Astrocyte (in vitro differentiated cells and primary cell): ENCODE measurements at regions not wholly inside any gene's neighbourhood (a gene's known extent, or its start where the extent isn't known, plus 50 kb on each side); places are given as distances from the start of the nearest gene placed in this dataset.
"Not testable (repeated sequence)": the region's sequence is repeated elsewhere in the genome, so short reads cannot be mapped to it uniquely, and the experiment has no call there.

Experiments used
- DNase-seq: peaks from one replicate; pipeline ENCODE4 v3.0.0-alpha.2; 2010; ENCODE audit warnings: low read depth
- FAIRE-seq: peaks from 2 replicates; lab custom pipeline; 2011; peaks lifted over from hg19 to GRCh38; lab: Jason Lieb, UNC
- H2AFZ ChIP-seq: 2 replicates; pipeline ENCODE4 v1.6.0; 2012; ENCODE audit warnings: low read depth, low read length, inconsistent platforms
- H3K27ac ChIP-seq: 2 replicates; pipeline ENCODE4 v1.5.1; 2011; ENCODE audit warnings: low read depth, low read length, inconsistent platforms
- H3K27me3 ChIP-seq: 2 replicates; pipeline ENCODE4 v1.6.0; 2011; ENCODE audit warnings: low read length, inconsistent platforms; ENCODE audit not compliant: insufficient read depth
- H3K36me3 ChIP-seq: 2 replicates; pipeline ENCODE4 v1.5.1; 2011; ENCODE audit warnings: low read length, inconsistent platforms; ENCODE audit not compliant: insufficient read depth
- H3K4me1 ChIP-seq: 2 replicates; pipeline ENCODE4 v1.5.1; 2011; ENCODE audit warnings: low read length, inconsistent platforms; ENCODE audit not compliant: insufficient read depth
- H3K4me2 ChIP-seq: 2 replicates; pipeline ENCODE4 v1.6.0; 2012; ENCODE audit warnings: low read length, inconsistent platforms
- H3K4me3 ChIP-seq: 2 replicates; pipeline ENCODE4 v1.5.1; 2011; ENCODE audit warnings: low read depth, mild to moderate bottlenecking, low read length, inconsistent platforms; ENCODE audit not compliant: insufficient read depth
- H3K79me2 ChIP-seq: 2 replicates; pipeline ENCODE4 v1.6.0; 2012; ENCODE audit warnings: mild to moderate bottlenecking, low read length, inconsistent platforms; ENCODE audit not compliant: insufficient read depth
- H3K9ac ChIP-seq: 2 replicates; pipeline ENCODE4 v1.6.0; 2012; ENCODE audit warnings: mild to moderate bottlenecking, low read length, inconsistent platforms
- H3K9me3 ChIP-seq: 2 replicates; pipeline ENCODE4 v1.5.1; 2012; ENCODE audit warnings: low read depth, mild to moderate bottlenecking, low read length, inconsistent platforms; ENCODE audit not compliant: insufficient read depth
- H4K20me1 ChIP-seq: 2 replicates; pipeline ENCODE4 v1.6.0; 2012; ENCODE audit warnings: low read length, inconsistent platforms; ENCODE audit not compliant: insufficient read depth
- H3K27ac Mint-ChIP-seq: one replicate; pipeline ENCODE4 v1.8.0; 2021; ENCODE audit warnings: mild to moderate bottlenecking, mixed read lengths; ENCODE audit not compliant: unreplicated experiment
- H3K27me3 Mint-ChIP-seq: one replicate; pipeline ENCODE4 v1.8.0; 2021; ENCODE audit warnings: low read depth, mixed read lengths; ENCODE audit not compliant: unreplicated experiment
- H3K36me3 Mint-ChIP-seq: one replicate; pipeline ENCODE4 v1.8.0; 2021; ENCODE audit warnings: low read depth, mixed read lengths; ENCODE audit not compliant: unreplicated experiment
- H3K4me1 Mint-ChIP-seq: one replicate; pipeline ENCODE4 v1.8.0; 2021; ENCODE audit warnings: low read depth, mixed read lengths; ENCODE audit not compliant: unreplicated experiment
- H3K4me3 Mint-ChIP-seq: one replicate; pipeline ENCODE4 v1.8.0; 2021; ENCODE audit warnings: mild to moderate bottlenecking, moderate library complexity, mixed read lengths; ENCODE audit not compliant: unreplicated experiment
- H3K9me3 Mint-ChIP-seq: one replicate; pipeline ENCODE4 v1.8.0; 2021; ENCODE audit warnings: mild to moderate bottlenecking, mixed read lengths; ENCODE audit not compliant: unreplicated experiment
- CTCF ChIP-seq: IDR thresholded peaks from 2 replicates; pipeline ENCODE4 v1.5.1; 2011; ENCODE audit warnings: low read depth, mild to moderate bottlenecking, inconsistent platforms, low read length, moderate library complexity; ENCODE audit not compliant: insufficient read depth
- EZH2 ChIP-seq: IDR thresholded peaks from 2 replicates; pipeline ENCODE4 v1.6.1; 2012; ENCODE audit warnings: mild to moderate bottlenecking, low read length, inconsistent platforms; ENCODE audit not compliant: insufficient read depth

- peaks cover 9% of the 10 kb centered on the region for H3K27me3 Mint-ChIP-seq
- no peak for FAIRE-seq
- Histone ChIP-seq H3K9me3 (no peaks in the 10 kb centered on the region), H3K79me2 (no peaks in the 10 kb centered on the region), H3K27me3 (no peaks in the 10 kb centered on the region), H3K36me3 (no peaks in the 10 kb centered on the region), H4K20me1 (no peaks in the 10 kb centered on the region), H2AFZ (no peak overlapping the region), H3K4me2 (no peak overlapping the region), H3K4me1 (peaks cover 2% of the 10 kb centered on the region), H3K4me3 (no peak overlapping the region), H3K9ac (no peak overlapping the region), H3K27ac (no peak overlapping the region)
- TF ChIP-seq EZH2 = no peak
- no peak for TF ChIP-seq CTCF
- no peak overlapping the region for H3K27ac Mint-ChIP-seq
- H3K36me3 Mint-ChIP-seq = no peaks in the 10 kb centered on the region
- H3K9me3 Mint-ChIP-seq = no peaks in the 10 kb centered on the region
- DNase-seq = no peak
- peaks cover 2% of the 10 kb centered on the region for H3K4me1 Mint-ChIP-seq
- no peak overlapping the region for H3K4me3 Mint-ChIP-seq
Observed at GRCh38 chr2:8600456-8600855, 81.4 kb upstream of the ID2 start.

DNA sequence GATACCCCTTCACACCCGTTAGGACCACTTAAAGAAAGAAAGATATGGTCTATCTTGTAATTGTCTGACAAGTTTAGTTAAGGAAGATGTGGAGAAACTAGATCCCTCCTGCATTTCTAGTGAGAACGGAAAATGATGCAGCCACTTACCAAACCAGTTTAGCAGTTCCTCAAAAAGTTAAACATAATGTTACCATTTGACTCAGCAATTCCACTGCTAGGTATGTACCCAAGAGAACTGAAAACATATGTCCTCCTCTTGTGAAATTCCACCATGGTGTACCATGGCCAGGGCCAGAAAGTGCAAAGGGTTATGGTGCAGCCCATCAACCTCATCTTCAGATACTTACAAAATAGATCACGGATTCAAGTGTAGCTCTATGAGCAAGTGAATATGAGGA is 79.0 kb upstream of the ID2 start:
- TF ChIP-seq EZH2 (no peak), CTCF (no peak)
- no peak overlapping the region for H3K4me2 ChIP-seq
- H3K4me3 Mint-ChIP-seq = no peak overlapping the region
- H2AFZ ChIP-seq = no peak overlapping the region
- DNase-seq = no peak
- peaks cover 14% of the 10 kb centered on the region for H3K4me1 ChIP-seq
- H3K27me3 Mint-ChIP-seq = peaks cover 19% of the 10 kb centered on the region
- no peaks in the 10 kb centered on the region for H3K79me2 ChIP-seq
- no peak overlapping the region for H3K4me3 ChIP-seq
- H3K27ac Mint-ChIP-seq = no peak overlapping the region
- peaks cover 7% of the 10 kb centered on the region for H3K4me1 Mint-ChIP-seq
- H3K36me3 Mint-ChIP-seq = no peaks in the 10 kb centered on the region
- no peaks in the 10 kb centered on the region for H3K27me3 ChIP-seq
- no peak for FAIRE-seq
- H3K27ac ChIP-seq = no peak overlapping the region
- no peaks in the 10 kb centered on the region for H4K20me1 ChIP-seq
- no peaks in the 10 kb centered on the region for H3K9me3 ChIP-seq
- H3K9me3 Mint-ChIP-seq = no peaks in the 10 kb centered on the region
- H3K36me3 ChIP-seq = no peaks in the 10 kb centered on the region
- no peak overlapping the region for H3K9ac ChIP-seq

DNA sequence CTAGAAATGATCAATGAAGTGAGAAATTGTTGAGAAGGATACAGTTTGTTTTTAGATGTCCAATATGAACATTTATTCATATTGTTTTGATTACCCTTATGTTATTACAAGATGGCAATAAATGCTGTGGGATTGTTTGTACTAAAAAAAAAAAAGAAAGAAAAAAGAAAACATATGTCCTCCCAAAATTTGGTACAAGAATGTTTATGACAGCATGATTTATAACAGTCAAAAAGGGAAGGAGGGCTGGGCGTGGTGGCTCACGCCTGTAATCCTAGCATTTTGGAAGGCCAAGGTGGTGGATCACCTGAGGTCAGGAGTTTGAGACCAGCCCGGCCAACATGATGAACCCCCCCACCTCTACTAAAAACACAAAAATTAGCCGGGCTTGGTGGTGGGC is 78.5 kb upstream of the ID2 start:
- H3K4me3 ChIP-seq, H3K36me3 ChIP-seq, H3K4me2 ChIP-seq, DNase-seq, H3K27ac ChIP-seq, H3K9me3 ChIP-seq, H3K36me3 Mint-ChIP-seq, FAIRE-seq, H3K9me3 Mint-ChIP-seq, H3K4me1 Mint-ChIP-seq, H3K27ac Mint-ChIP-seq, H3K79me2 ChIP-seq, H3K4me3 Mint-ChIP-seq, H3K9ac ChIP-seq, H3K27me3 ChIP-seq, H4K20me1 ChIP-seq, H2AFZ ChIP-seq: not testable (repeated sequence)
- H3K27me3 Mint-ChIP-seq = peaks cover 20% of the 10 kb centered on the region
- H3K4me1 ChIP-seq = peaks cover 17% of the 10 kb centered on the region
